Body of pancreas (tissue), 4 donors: ENCODE measurements at regions not wholly inside any gene's neighbourhood (a gene's known extent, or its start where the extent isn't known, plus 50 kb on each side); places are given as distances from the start of the nearest gene placed in this dataset.

Experiments used
- CTCF ChIP-seq, 7 experiments: fragments of 450-650 bp in 4 of 7; fragments of 200-600 bp in 3 of 7; sonication (generic) in 3 of 7; IDR thresholded peaks; one replicate each; pipeline ENCODE4 v1.5.1; 2016 to 2019; ENCODE audit warnings: antibody characterized with exemption in 7 of 7
- POLR2A ChIP-seq, 3 donors: fragments of 450-650 bp; IDR thresholded peaks; one replicate each; pipeline ENCODE4 v1.6.1; 2016; ENCODE audit warnings: antibody characterized with exemption in 3 of 3, mild to moderate bottlenecking in 2 of 3

DNA sequence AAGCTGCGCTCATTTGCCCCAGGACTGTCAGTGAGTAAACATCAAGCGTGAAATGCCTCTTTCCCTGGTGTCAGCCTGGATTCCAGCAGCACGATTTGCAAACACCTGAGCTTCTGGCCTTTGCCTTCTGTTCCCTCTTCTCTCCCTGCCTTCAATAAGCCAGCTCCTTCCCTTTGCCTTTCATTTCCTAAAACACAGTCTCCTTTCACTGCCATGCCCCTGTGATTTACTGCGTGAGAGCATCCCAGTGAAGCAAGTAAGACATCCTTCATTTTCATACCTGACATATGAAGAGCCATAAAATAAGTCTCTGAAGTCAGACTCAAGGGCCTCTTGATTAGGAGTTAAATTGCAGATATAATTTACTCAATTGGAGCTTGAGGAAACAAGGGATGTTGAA is 681.8 kb downstream of the TYW1 start:
- TF ChIP-seq POLR2A (IDR thresholded peaks at IDR 0.05) (no peak), CTCF (IDR thresholded peaks at IDR 0.05) (no peak)
